AG09319 (cell line): ENCODE measurements at regions not wholly inside any gene's neighbourhood (a gene's known extent, or its start where the extent isn't known, plus 50 kb on each side); places are given as distances from the start of the nearest gene placed in this dataset.

Experiments used
- DNase-seq: peaks from one replicate; pipeline ENCODE4 v3.0.0-alpha.2; 2010; ENCODE audit warnings: low read depth; ENCODE audit errors: extremely low read depth
- CTCF ChIP-seq: IDR thresholded peaks from 2 replicates; pipeline ENCODE4 v1.5.1; 2011; ENCODE audit warnings: low read depth, mild to moderate bottlenecking, inconsistent platforms, low read length, moderate library complexity

GRCh38 chr3:182212479-182213076, 500.9 kb downstream of the SOX2 start:
- no peak for DNase-seq
- no peak for TF ChIP-seq CTCF

- no peak for TF ChIP-seq CTCF
- no peak for DNase-seq
These were observed 502.7 kb downstream of the SOX2 start for GRCh38 chr3:182214416-182214815.

- TF ChIP-seq CTCF, result no peak
- no peak for DNase-seq
These were observed 504.2 kb downstream of the SOX2 start for GRCh38 chr3:182215881-182216280.

GRCh38 chr3:182216311-182216970, 504.7 kb downstream of the SOX2 start:
- TF ChIP-seq CTCF, result no peak

GRCh38 chr3:182220013-182220412, 508.3 kb downstream of the SOX2 start:
- no peak for TF ChIP-seq CTCF
- DNase-seq, result no peak

More at GRCh38 chr3:182216311-182216970, 504.7 kb downstream of the SOX2 start:
- DNase-seq, result no peak

GRCh38 chr3:182220471-182220870, 508.7 kb downstream of the SOX2 start:
- TF ChIP-seq CTCF, result no peak
- DNase-seq, result no peak

- TF ChIP-seq CTCF, result no peak
- DNase-seq, result no peak
These were observed 515.3 kb downstream of the SOX2 start for GRCh38 chr3:182226995-182227394.
